Kidney tubule cell (primary cell): ENCODE measurements at regions not wholly inside any gene's neighbourhood (a gene's known extent, or its start where the extent isn't known, plus 50 kb on each side); places are given as distances from the start of the nearest gene placed in this dataset.

Experiments used
- DNase-seq: peaks from one replicate; pipeline ENCODE4 v3.0.0-alpha.2; 2018; ENCODE audit warnings: low spot score

GRCh38 chr21:24894324-24894723 is 713.0 kb downstream of the MRPL39 start:
- no peak for DNase-seq

- no peak for DNase-seq
Measured at GRCh38 chr21:24890021-24890420, 717.3 kb downstream of the MRPL39 start.

GRCh38 chr21:24881506-24881905 is 725.8 kb downstream of the MRPL39 start:
- DNase-seq = no peak

- DNase-seq = no peak
Measured at GRCh38 chr21:24870633-24871032, 736.6 kb downstream of the MRPL39 start.

- no peak for DNase-seq
Measured at GRCh38 chr21:24869862-24870261, 737.4 kb downstream of the MRPL39 start.

GRCh38 chr21:24868117-24868516 is 739.2 kb downstream of the MRPL39 start:
- DNase-seq = no peak

- DNase-seq = no peak
Measured at GRCh38 chr21:24861471-24861870, 745.8 kb downstream of the MRPL39 start.

- DNase-seq = no peak
Measured at GRCh38 chr21:24856326-24856725, 751.0 kb downstream of the MRPL39 start.

GRCh38 chr21:24852610-24853195 is 754.6 kb downstream of the MRPL39 start:
- DNase-seq = no peak

GRCh38 chr21:24850121-24850520 is 757.2 kb downstream of the MRPL39 start:
- no peak for DNase-seq

- no peak for DNase-seq
Measured at GRCh38 chr21:24844671-24845070, 762.6 kb downstream of the MRPL39 start.

- no peak for DNase-seq
Measured at GRCh38 chr21:24840287-24840686, 767.0 kb downstream of the MRPL39 start.

- no peak for DNase-seq
Measured at GRCh38 chr21:24832961-24833360, 774.3 kb downstream of the MRPL39 start.

GRCh38 chr21:24829397-24829796 is 777.9 kb downstream of the MRPL39 start:
- no peak for DNase-seq

- no peak for DNase-seq
Measured at GRCh38 chr21:24826822-24827221, 780.5 kb downstream of the MRPL39 start.

- no peak for DNase-seq
Measured at GRCh38 chr21:24825348-24825747, 781.9 kb downstream of the MRPL39 start.

GRCh38 chr21:24824209-24824608 is 783.1 kb downstream of the MRPL39 start:
- DNase-seq = no peak

- DNase-seq = no peak
Measured at GRCh38 chr21:24823247-24823646, 784.0 kb downstream of the MRPL39 start.

- DNase-seq = no peak
Measured at GRCh38 chr21:24785033-24785432, 822.2 kb downstream of the MRPL39 start.

- no peak for DNase-seq
Measured at GRCh38 chr21:24781146-24781545, 826.1 kb downstream of the MRPL39 start.

GRCh38 chr21:24759348-24760075 is 847.8 kb downstream of the MRPL39 start:
- no peak for DNase-seq

GRCh38 chr21:24738063-24738462 is 869.2 kb downstream of the MRPL39 start:
- DNase-seq = no peak

- no peak for DNase-seq
Measured at GRCh38 chr21:24737296-24737850, 869.9 kb downstream of the MRPL39 start.

- no peak for DNase-seq
Measured at GRCh38 chr21:24730661-24731060, 876.6 kb downstream of the MRPL39 start.
